ENCODE measurements at regions not wholly inside any gene's neighbourhood (a gene's known extent, or its start where the extent isn't known, plus 50 kb on each side); places are given as distances from the start of the nearest gene placed in this dataset.

DNA sequence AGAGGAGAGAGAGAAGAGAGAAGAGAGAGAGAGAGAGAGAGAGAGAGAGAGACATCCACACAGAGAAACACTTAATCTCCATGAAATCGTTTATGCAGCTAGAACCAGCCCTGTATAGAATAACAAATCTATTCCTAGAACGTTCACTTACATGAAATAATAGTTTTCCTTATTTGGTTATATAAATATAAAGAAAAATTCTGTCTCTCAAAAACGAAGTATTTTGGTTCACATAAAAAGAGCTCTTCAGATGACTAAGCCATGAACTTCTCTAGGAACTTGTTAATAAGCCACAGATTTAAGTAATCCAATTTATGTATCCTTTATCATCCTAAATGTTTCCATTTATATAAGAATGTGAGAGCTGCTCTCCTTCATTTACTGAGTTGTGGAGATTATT, 1315.1 kb upstream of the PCDH7 start:
- no peak for DNase-seq

DNA sequence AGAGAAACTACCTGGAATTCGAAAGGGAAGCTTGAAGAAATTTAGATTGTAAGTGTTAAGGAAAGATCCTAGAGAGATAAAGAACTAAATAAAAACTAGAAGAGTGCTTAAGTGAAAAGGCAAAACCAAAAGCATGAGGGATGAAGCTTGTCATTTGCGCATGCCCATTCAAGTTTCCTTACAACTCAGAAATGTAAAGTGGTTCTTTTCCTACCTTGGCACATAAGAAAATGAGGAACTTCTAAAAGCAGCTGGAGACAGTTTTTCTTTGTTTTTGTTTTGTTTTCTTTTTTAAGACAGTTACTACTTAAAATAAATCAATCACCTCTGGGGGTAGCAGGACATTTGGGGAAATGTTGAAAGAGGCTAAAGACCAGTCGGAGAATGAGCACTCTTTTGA, 1304.4 kb upstream of the PCDH7 start:
- no peak for DNase-seq

DNA sequence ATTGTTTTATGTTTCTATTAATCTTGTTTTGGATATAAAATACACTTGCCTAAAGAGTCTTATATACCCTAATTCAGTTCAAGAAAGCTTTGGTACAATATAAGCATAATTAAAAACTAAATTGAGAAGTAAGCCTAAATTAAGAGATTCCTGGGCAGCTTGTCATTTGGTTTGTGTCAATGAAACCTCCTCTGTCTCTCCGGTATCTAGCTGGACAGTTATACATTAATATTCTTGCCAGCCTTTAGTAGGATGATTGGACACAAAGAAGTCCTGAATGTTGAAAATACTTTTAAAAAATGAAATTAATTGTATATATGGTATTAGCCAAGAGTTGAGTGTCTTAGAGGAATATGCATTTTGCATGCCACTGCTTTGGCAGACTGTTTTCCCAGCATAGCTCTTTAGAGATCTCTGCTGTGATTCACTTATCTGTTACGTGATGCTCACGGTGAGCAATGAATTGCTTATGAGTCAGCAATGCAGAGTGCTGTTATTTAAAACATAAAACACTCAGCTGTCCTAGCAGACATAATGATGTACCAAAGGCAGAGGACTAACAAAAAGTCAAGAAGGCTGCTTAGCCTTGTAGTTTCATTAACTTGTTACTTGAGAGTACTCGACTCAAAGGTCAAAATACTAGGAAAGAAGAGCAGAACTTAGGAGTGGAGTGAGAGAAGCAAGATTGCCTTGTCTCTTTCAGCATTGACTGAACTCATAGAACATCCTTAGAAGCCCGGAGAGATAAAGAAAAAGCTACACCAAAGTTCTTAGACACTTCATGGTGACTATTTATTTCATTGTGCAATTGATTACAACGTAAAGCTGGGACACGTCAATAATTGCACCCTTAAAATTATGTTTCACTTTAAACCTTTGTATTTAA, 1296.1 kb upstream of the PCDH7 start:
- DNase-seq, result no peak

DNA sequence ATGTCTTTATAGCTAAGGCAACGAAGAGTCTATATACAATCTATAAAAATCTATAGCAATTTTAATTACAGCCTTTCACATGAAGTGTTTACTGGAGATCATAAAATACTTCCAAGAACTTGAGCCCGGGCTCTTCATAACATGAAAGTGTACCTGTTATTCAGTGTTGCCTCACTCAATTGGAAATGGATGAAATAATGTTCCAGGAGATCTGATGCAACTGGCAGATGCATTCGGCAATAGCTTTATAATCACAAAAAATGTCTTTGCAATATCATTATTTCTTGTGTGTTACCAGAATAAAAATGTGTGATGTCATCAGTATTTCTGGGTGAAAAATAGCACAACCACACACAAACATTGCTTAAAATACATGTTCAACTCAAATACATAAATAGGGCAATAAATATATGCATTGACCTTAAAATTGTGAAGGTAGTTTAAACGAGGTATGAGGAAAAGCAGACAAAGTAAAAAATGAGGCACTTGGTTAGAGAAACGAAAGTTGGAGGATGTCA, 1266.8 kb upstream of the PCDH7 start:
- no peak for DNase-seq

DNA sequence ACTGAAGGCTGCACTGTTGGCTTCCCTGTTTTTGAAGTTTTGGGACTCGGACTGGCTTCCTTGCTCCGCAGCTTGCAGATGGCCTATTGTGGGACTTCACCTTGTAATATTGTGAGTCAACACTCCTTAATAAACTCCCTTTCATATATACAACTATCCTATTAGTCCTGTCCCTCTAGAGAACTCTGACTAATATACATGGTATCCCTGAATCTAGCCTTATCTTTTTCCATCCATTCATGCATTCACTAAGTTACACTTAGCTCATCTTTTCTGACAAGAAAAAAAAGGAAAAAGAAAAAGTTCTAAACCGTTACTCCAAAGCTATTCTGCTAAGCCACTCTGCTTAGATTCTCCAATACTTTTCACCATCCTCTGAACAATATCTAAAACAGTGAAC, 1260.2 kb upstream of the PCDH7 start:
- no peak for DNase-seq

DNA sequence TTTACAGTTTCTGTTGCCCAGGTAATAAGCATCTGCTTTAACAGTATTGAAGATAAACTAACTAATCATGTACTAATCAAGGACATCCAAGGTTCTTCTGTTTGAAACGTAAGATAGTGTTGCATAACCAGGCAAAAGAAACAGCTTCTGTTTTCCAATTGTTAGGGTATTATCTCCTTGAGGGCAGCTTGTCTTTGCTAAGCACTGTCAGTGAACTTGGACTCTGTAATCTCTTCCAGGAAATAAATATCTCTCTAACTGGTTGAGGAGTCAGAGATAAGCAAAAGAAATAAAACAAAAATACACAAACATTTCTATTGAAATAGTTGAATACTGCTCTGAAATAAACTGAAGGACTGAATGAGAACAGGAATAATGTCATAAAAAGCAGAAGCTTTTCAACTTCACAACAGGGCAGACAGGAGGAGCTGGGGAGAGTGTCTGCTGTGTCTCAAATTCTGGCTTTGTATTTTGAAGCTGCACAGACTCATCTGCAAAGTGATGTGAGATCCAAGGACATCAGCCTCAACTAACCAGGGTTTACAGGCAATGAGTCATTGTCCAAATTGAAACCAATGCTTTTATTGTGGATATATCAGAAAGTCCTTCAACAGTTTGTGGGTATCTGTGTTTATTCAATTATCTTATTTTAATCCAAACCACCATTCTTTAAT, 1253.0 kb upstream of the PCDH7 start:
- no peak for DNase-seq
